Erythroblast (primary cell): ENCODE measurements at regions not wholly inside any gene's neighbourhood (a gene's known extent, or its start where the extent isn't known, plus 50 kb on each side); places are given as distances from the start of the nearest gene placed in this dataset.

Experiments
- GATA1 ChIP-seq: IDR thresholded peaks from 2 replicates; pipeline ENCODE4 v1.6.1; 2011; ENCODE audit warnings: low read depth, mild to moderate bottlenecking, control low read depth, low read length, moderate library complexity
- POLR2A ChIP-seq: IDR thresholded peaks from 2 replicates; pipeline ENCODE4 v1.6.1; 2011; ENCODE audit warnings: mild to moderate bottlenecking, low read length

GRCh38 chr11:64451856-64452255 is 92.9 kb downstream of the RPS6KA4 start:
- TF ChIP-seq POLR2A (no peak), GATA1 (no peak)
